GM12874 (cell line): ENCODE measurements at regions not wholly inside any gene's neighbourhood (a gene's known extent, or its start where the extent isn't known, plus 50 kb on each side); places are given as distances from the start of the nearest gene placed in this dataset.

Experiments used
- CTCF ChIP-seq: IDR thresholded peaks from 2 replicates; pipeline ENCODE4 v1.5.1; 2011; ENCODE audit warnings: low read depth, mild to moderate bottlenecking, control low read depth, low read length, moderate library complexity; ENCODE audit not compliant: insufficient read depth

GRCh38 chr9:93896496-93897033, 58.6 kb downstream of the BARX1 start:
- TF ChIP-seq CTCF = no peak

- TF ChIP-seq CTCF = no peak
Measured at GRCh38 chr9:93896093-93896492, 59.1 kb downstream of the BARX1 start.

GRCh38 chr9:93895535-93895934, 59.6 kb downstream of the BARX1 start:
- TF ChIP-seq CTCF = no peak

GRCh38 chr9:93894691-93895079, 60.5 kb downstream of the BARX1 start:
- TF ChIP-seq CTCF = no peak

- TF ChIP-seq CTCF = no peak
Measured at GRCh38 chr9:93893899-93894690, 61.1 kb downstream of the BARX1 start.

- no peak for TF ChIP-seq CTCF
Measured at GRCh38 chr9:93893194-93893593, 62.0 kb downstream of the BARX1 start.

GRCh38 chr9:93892748-93893147, 62.4 kb downstream of the BARX1 start:
- no peak for TF ChIP-seq CTCF
